ENCODE measurements at regions not wholly inside any gene's neighbourhood (a gene's known extent, or its start where the extent isn't known, plus 50 kb on each side); places are given as distances from the start of the nearest gene placed in this dataset.

GRCh38 chr13:33953781-33954180, 135.8 kb downstream of the RFC3 start:
- no peak for TF ChIP-seq EZH2phosphoT487 (IDR thresholded peaks at IDR 0.05; ENCODE audit: low read depth)
- TF ChIP-seq, protein P1, sequence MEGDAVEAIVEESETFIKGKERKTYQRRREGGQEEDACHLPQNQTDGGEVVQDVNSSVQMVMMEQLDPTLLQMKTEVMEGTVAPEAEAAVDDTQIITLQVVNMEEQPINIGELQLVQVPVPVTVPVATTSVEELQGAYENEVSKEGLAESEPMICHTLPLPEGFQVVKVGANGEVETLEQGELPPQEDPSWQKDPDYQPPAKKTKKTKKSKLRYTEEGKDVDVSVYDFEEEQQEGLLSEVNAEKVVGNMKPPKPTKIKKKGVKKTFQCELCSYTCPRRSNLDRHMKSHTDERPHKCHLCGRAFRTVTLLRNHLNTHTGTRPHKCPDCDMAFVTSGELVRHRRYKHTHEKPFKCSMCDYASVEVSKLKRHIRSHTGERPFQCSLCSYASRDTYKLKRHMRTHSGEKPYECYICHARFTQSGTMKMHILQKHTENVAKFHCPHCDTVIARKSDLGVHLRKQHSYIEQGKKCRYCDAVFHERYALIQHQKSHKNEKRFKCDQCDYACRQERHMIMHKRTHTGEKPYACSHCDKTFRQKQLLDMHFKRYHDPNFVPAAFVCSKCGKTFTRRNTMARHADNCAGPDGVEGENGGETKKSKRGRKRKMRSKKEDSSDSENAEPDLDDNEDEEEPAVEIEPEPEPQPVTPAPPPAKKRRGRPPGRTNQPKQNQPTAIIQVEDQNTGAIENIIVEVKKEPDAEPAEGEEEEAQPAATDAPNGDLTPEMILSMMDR (IDR thresholded peaks at IDR 0.05; ENCODE audit: low read depth, low read length) = no peak

Measured in OCI-LY3 (cell line).